K562 (cell line): ENCODE measurements at regions not wholly inside any gene's neighbourhood (a gene's known extent, or its start where the extent isn't known, plus 50 kb on each side); places are given as distances from the start of the nearest gene placed in this dataset.

ENCODE experiments used
- NFIX ChIP-seq: fragments of 250-450 bp; sonication (Bioruptor Pico); IDR thresholded peaks from 2 replicates; pipeline ENCODE4 v1.4.0; 2020; ENCODE audit warnings: low read depth, mild to moderate bottlenecking, moderate library complexity
- NONO ChIP-seq, 2 experiments: fragments of 200-400 bp in 1 of 2; fragments of 450-650 bp in 1 of 2; formaldehyde crosslinking in 1 of 2; IDR thresholded peaks; 2 replicates each; pipeline ENCODE4 v1.6.1; 2017; ENCODE audit warnings: low read depth in 2 of 2, mild to moderate bottlenecking in 2 of 2, moderate library complexity in 2 of 2, low read length in 1 of 2
- PHTF2 ChIP-seq: fragments of 250-450 bp; sonication (Bioruptor Pico); IDR thresholded peaks from 2 replicates; pipeline ENCODE4 v1.5.0; 2021; ENCODE audit warnings: mild to moderate bottlenecking
- SAFB ChIP-seq: fragments of 200-400 bp; formaldehyde crosslinking; IDR thresholded peaks from 2 replicates; pipeline ENCODE4 v1.6.1; 2017; ENCODE audit warnings: low read depth, low read length, borderline replicate concordance
- SAP30 ChIP-seq: fragments of 200-600 bp; sonication (generic); IDR thresholded peaks from 2 replicates; pipeline ENCODE4 v1.6.1; 2012; ENCODE audit warnings: borderline replicate concordance, low read depth, mild to moderate bottlenecking, moderate library complexity, low read length, control low read depth, inconsistent platforms; ENCODE audit not compliant: insufficient read depth, poor library complexity, severe bottlenecking
- SRSF9 ChIP-seq: fragments of 200-400 bp; formaldehyde crosslinking; IDR thresholded peaks from 2 replicates; pipeline ENCODE4 v1.6.1; 2017; ENCODE audit warnings: low read depth, low read length, borderline replicate concordance
- ZNF232 ChIP-seq: sonication (generic); formaldehyde crosslinking; IDR thresholded peaks from 2 replicates; pipeline ENCODE4 v1.8.0; 2022; ENCODE audit warnings: mild to moderate bottlenecking, missing genetic modification reagents
- ZNF583 ChIP-seq: fragments of 250-450 bp; sonication (Bioruptor Pico); IDR thresholded peaks from 2 replicates; pipeline ENCODE4 v1.4.0; 2020
- ZNF639 ChIP-seq, 2 experiments: fragments of 200-800 bp in 1 of 2; sonication (Bioruptor generic) in 1 of 2; sonication (generic) in 1 of 2; formaldehyde crosslinking in 1 of 2; IDR thresholded peaks in 1 of 2; conservative IDR thresholded peaks in 1 of 2; 2 replicates each; pipeline versions ENCODE4 v1.5.0 to v1.6.1; 2016 to 2020; ENCODE audit warnings: missing compliant biosample characterization in 1 of 2, missing genetic modification characterization in 1 of 2, missing genetic modification reagents in 1 of 2
- TF ChIP-seq, protein P1 (sequence below), 2 experiments: fragments of 450-650 bp in 1 of 2; sonication (generic) in 1 of 2; formaldehyde crosslinking in 1 of 2; IDR thresholded peaks; 2 replicates each; pipeline versions ENCODE4 v1.7.1 to v1.9.0; 2016 to 2022; ENCODE audit warnings: inconsistent platforms in 1 of 2, mild to moderate bottlenecking in 1 of 2, missing genetic modification reagents in 1 of 2
- TF ChIP-seq, protein P2 (sequence below): fragments of 450-650 bp; formaldehyde crosslinking; IDR thresholded peaks from 2 replicates; pipeline ENCODE4 v1.4.0; 2022; ENCODE audit warnings: missing genetic modification characterization

DNA sequence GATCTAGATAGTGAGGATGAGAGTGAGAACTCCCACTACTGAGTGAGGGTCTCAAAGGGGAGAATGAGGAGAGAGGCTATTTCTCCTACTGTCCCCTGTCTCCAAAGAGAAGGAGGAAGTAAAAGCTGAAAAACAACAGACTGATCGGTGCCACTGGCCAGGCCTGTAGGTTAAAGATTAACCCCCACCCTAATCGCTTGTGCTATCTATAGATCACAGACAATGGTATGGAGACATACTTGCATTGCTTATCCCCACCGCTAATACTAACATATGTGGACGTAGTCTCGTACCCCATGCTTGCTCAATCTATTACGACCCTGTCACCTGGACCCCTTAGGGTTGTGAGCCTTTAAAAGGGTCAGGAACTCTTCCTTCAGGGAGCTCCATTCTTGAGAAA is 777.9 kb upstream of the TMEM132C start (continued):
- TF ChIP-seq, protein P1, sequence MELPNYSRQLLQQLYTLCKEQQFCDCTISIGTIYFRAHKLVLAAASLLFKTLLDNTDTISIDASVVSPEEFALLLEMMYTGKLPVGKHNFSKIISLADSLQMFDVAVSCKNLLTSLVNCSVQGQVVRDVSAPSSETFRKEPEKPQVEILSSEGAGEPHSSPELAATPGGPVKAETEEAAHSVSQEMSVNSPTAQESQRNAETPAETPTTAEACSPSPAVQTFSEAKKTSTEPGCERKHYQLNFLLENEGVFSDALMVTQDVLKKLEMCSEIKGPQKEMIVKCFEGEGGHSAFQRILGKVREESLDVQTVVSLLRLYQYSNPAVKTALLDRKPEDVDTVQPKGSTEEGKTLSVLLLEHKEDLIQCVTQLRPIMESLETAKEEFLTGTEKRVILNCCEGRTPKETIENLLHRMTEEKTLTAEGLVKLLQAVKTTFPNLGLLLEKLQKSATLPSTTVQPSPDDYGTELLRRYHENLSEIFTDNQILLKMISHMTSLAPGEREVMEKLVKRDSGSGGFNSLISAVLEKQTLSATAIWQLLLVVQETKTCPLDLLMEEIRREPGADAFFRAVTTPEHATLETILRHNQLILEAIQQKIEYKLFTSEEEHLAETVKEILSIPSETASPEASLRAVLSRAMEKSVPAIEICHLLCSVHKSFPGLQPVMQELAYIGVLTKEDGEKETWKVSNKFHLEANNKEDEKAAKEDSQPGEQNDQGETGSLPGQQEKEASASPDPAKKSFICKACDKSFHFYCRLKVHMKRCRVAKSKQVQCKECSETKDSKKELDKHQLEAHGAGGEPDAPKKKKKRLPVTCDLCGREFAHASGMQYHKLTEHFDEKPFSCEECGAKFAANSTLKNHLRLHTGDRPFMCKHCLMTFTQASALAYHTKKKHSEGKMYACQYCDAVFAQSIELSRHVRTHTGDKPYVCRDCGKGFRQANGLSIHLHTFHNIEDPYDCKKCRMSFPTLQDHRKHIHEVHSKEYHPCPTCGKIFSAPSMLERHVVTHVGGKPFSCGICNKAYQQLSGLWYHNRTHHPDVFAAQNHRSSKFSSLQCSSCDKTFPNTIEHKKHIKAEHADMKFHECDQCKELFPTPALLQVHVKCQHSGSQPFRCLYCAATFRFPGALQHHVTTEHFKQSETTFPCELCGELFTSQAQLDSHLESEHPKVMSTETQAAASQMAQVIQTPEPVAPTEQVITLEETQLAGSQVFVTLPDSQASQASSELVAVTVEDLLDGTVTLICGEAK (IDR thresholded peaks at IDR 0.05), result no peak
- TF ChIP-seq, protein P1 (CRISPR knock-in tag; IDR thresholded peaks at IDR 0.05), result no peak
- no peak for TF ChIP-seq ZNF583
- TF ChIP-seq ZNF232 (CRISPR knock-in tag), result no peak
- TF ChIP-seq NONO (IDR thresholded peaks at IDR 0.05; ENCODE audit: low read depth in 2 of 2, low read length in 1 of 2), result no peak
- TF ChIP-seq, protein P2, sequence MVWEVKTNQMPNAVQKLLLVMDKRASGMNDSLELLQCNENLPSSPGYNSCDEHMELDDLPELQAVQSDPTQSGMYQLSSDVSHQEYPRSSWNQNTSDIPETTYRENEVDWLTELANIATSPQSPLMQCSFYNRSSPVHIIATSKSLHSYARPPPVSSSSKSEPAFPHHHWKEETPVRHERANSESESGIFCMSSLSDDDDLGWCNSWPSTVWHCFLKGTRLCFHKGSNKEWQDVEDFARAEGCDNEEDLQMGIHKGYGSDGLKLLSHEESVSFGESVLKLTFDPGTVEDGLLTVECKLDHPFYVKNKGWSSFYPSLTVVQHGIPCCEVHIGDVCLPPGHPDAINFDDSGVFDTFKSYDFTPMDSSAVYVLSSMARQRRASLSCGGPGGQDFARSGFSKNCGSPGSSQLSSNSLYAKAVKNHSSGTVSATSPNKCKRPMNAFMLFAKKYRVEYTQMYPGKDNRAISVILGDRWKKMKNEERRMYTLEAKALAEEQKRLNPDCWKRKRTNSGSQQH (CRISPR knock-in tag), result no peak
- TF ChIP-seq SAP30, result no peak
- no peak for TF ChIP-seq ZNF639 (CRISPR knock-in tag; conservative IDR thresholded peaks at IDR 0.05 in 1 of 2, IDR thresholded peaks at IDR 0.05 in 1 of 2)
- no peak for TF ChIP-seq PHTF2 (CRISPR knock-in tag)
- TF ChIP-seq SRSF9, result no peak
- TF ChIP-seq NFIX (CRISPR knock-in tag), result no peak
- no peak for TF ChIP-seq SAFB
